Cardiac fibroblast (primary cell): ENCODE measurements at regions not wholly inside any gene's neighbourhood (a gene's known extent, or its start where the extent isn't known, plus 50 kb on each side); places are given as distances from the start of the nearest gene placed in this dataset.

ENCODE experiments used
- DNase-seq, 2 donors: peaks; one replicate each; pipeline versions ENCODE4 v3.0.0 to v3.0.0-alpha.2; 2010; ENCODE audit warnings: low read depth in 2 of 2
- H3K4me3 ChIP-seq, 2 donors: replicated peaks in 1 of 2; 1 replicate in 1 of 2; 2 replicates in 1 of 2; pipeline ENCODE4 v1.5.1; 2011; ENCODE audit warnings: low read depth in 2 of 2, low read length in 2 of 2, mild to moderate bottlenecking in 2 of 2, moderate library complexity in 1 of 2
- TF ChIP-seq, protein P1 (sequence below): IDR thresholded peaks from one replicate; pipeline ENCODE4 v1.5.1; 2011; ENCODE audit warnings: low read depth, mild to moderate bottlenecking, low read length, inconsistent platforms

DNA sequence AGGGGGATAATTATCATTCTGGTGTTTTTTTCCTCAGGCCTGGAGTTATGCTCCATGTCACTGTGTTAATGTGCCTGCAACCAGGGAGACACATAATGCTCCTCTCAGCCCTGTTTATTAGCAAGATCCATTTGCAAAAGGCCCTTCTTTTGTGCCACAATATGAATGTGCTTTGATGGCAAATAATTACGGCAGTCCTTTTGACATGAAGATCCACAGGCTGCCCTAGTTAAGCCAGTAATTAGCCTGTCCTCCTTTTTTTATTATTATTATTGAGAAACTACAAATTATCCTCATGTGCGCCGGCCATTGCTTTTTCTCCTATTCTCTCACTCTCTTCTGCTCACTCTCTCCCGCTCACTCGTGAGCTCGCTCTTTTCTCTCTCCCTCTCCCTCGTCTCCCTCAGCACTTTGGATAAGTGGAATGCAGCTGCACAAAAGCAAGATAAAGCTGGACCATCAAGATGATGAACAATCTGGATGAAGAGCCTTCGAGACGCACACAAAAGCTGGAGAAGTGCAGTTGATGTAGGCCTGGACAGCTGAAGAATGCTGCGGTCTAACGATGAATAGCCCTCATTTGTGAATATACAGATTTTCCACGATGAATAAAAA lies 762.3 kb downstream of the BCL11A start:
- TF ChIP-seq, protein P1, sequence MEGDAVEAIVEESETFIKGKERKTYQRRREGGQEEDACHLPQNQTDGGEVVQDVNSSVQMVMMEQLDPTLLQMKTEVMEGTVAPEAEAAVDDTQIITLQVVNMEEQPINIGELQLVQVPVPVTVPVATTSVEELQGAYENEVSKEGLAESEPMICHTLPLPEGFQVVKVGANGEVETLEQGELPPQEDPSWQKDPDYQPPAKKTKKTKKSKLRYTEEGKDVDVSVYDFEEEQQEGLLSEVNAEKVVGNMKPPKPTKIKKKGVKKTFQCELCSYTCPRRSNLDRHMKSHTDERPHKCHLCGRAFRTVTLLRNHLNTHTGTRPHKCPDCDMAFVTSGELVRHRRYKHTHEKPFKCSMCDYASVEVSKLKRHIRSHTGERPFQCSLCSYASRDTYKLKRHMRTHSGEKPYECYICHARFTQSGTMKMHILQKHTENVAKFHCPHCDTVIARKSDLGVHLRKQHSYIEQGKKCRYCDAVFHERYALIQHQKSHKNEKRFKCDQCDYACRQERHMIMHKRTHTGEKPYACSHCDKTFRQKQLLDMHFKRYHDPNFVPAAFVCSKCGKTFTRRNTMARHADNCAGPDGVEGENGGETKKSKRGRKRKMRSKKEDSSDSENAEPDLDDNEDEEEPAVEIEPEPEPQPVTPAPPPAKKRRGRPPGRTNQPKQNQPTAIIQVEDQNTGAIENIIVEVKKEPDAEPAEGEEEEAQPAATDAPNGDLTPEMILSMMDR = no peak
- H3K4me3 ChIP-seq = no peak overlapping the region
- no peak for DNase-seq

DNA sequence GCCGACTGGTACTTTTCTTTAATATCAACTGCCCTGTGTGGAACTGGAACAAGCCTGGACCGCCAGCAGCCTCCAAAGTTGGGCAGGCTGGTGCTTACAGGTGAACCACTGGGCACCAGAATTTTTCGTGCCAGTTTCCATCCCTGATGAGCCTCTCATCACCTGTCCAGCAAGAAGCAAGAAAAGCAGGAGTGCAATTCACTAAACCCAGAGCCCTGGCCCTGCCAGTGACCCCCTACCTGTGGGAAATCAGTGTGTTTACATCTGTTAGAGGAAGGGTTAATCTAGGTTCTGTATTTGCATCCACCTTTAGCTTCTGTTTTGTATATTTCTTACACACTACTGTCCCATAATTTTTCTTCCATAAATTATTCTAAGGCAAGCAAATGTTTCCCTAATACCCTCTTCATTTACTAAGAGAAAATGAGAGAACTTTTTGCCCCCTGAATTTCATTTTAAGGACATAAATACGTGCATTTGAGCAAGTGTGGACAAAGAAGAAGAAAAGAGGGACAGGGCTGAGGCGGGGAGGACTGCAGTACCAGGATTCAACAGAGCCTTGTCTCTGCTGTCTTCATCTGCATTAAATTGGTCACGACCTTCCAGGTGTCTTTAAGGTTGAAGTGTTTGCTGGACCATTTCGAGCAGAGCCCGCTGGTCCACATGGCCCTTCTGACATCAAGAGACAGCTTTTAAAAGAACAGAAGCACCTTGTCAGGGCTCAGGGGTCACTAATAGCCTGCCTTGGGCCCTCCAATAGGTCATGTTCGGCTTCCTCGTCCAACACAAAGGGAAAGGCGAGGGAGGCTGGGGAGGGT lies 763.1 kb downstream of the BCL11A start:
- no peak overlapping the region for H3K4me3 ChIP-seq
- TF ChIP-seq, protein P1 = no peak
- no peak for DNase-seq

DNA sequence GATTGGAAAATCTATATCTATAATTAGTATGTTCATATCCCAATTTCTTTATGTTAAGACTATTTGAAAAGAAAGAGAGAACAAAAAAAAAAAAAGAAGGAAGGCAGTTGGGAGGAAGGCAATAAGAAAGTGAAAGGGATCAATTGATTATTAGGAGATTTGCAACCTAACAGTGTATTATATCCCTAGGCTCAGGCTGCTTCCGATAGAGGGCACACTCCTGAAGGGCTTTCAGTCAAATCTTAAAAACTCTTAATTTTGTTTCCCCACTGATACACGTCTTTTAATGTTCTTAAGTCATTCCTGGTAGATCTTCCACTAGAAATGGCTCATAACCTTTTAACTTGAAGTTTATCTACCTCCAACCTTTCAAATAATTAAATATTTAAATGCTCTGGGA lies 763.9 kb downstream of the BCL11A start:
- H3K4me3 ChIP-seq = no peak overlapping the region
- DNase-seq = no peak
- TF ChIP-seq, protein P1 = no peak

DNA sequence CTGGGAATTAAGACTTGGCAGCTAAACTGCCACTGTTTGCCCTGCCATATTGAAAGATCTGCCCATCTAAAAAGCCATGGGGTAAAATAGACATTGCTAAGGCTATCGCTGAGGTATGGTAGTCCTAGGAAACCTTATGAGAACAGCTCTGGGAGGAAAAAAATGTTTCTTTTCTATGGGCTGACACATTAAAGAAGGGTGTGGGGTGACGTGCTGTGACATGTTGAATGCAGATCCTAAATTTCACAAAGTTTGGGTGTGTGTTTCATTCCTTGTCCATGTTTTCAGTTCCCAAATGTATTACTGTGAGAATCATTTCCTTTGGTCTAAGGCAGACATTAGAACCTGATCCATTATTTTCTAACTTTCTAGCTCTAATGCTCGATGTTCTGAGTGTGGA lies 766.4 kb downstream of the BCL11A start:
- no peak for DNase-seq
- TF ChIP-seq, protein P1 = no peak
- no peak overlapping the region for H3K4me3 ChIP-seq

DNA sequence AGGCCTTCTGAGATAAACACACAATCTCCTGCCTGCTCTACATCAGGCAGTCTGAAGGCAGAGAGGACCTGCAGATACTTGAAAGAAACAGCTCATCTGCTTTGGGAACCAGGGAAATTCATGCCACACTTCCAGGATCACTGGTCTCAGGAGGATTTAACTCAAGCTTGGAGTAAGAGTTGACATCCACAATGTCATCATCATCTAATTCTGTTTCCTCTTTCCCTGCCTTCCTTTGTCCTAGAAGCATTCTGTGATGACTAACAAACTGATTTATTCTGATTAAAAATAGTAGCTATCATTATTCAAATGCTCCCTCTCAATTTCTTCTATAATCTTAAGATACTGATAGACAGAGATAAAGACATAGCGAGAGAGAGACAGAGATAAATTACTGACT lies 766.8 kb downstream of the BCL11A start:
- DNase-seq = no peak
- no peak overlapping the region for H3K4me3 ChIP-seq
- TF ChIP-seq, protein P1 = no peak

DNA sequence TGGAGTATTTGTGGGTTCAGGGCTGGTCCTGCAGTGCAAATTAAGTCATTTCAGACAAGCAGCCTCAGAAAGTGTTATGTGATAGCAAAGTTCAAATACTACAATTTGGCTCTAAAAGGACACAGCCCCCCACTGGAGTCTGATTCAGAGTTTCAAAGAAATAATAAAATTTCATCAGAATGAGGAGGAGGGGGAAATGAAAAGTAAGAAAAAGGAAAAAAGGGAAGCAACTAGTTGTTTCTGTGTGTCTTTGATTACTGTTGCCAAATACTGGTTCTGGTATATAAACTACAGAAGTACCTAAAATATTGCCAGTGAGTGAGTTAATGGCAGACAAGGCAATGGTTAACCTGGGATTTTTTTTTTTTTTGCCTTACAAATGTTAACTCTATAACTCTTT lies 773.9 kb downstream of the BCL11A start:
- DNase-seq = no peak
- TF ChIP-seq, protein P1 = no peak
- no peak overlapping the region for H3K4me3 ChIP-seq
